ENCODE measurements at regions not wholly inside any gene's neighbourhood (a gene's known extent, or its start where the extent isn't known, plus 50 kb on each side); places are given as distances from the start of the nearest gene placed in this dataset.

DNA sequence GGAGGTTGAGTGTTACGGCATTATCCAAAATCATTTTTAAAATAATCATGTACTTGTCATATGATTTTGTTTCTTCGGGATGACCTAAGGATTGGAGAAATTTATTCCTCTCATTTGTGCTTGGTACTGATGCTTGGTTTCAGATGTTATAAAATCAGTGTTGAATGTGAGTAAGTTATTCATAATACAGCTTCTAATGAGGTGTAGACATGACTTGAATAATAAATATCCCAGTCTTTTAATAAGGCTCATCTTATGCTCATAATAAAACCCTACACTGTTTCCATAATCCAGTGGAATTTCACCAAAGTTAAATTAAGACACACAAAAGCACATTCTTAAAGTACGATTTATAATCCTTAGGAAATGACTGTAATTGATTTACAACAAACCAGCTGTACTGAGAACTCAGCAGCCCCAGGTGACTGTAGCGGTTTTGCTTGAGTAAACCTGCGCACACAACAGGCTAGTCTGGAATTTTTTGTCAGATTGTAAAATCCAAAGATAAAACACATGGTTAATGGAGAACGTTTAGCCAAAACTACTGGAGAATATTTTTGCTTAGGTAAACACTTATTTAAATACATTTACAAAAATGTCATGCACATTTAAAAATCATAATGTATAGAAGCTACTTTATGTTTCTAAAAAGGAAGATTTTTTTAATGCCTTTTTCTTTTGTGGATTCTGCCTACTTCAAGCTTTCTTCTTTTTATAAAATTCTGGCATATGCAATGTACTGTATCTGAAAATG lies 609.8 kb upstream of the GRAMD2B start:
- DNase-seq = no peak
- in situ Hi-C loops (cut with HindIII; ENCODE audit: low pct_ligation_motif_present, low pct_unique_long_range_greater_than_20kb, low sequenced_read_pairs) = no loop called here

DNA sequence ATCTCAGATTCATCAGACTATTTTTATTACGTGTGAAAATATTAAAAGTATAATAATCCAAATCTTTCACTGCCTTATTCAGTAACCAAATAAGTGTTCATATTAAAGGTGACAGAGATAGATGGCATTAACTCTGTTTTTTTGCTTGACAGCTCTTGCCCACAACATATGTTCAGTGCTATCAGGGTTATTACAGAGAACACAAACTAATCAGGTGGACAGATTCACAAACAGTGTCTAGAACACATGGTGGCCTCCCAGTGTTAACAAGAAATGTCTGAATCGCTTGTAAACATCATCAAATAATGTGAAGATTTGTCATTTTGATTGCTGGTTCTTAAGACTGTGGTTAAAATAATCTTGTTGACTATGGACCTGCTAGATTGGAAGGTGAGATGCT lies 609.1 kb upstream of the GRAMD2B start:
- in situ Hi-C loops (cut with HindIII; ENCODE audit: low pct_ligation_motif_present, low pct_unique_long_range_greater_than_20kb, low sequenced_read_pairs) = no loop called here
- no peak for DNase-seq

DNA sequence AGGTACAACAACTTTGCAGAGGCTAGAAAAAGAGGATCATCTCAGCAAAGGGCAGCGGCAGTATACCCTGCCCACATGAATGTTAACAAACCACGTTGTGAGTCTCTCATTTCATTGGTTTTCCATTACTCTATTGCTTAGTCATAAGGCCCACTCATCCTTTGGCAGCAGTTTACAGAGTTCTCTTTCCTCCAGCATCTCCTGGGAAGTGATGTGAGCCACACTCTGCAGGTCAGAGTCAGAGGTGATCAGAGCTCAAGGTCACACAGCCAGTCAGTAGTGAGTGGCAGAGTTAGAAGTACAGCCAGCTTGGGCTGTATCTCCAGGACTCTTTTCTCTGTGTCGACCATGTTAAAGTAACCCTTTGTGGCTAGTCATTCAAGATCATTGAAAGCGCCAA lies 599.6 kb upstream of the GRAMD2B start:
- DNase-seq = no peak
- in situ Hi-C loops (cut with HindIII; ENCODE audit: low pct_ligation_motif_present, low pct_unique_long_range_greater_than_20kb, low sequenced_read_pairs) = no loop called here

DNA sequence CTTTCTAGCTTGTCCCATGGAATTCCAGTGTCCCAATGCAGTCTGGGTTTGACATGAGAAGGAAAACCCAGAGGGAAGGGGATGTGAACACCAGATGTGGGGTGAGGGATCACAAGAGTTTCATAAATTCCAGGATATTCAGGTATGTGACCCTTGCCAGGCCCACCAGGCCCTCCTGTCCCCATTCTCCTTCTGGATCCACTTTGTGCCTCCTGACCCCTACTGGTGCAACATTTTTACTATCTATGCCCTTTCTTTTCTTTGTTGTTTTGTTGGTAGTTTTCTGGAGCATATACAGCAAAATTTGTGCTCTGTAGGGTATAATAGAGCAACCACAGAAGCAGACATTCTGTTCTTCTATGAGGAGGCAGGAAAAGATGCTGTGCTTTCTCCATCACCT lies 597.0 kb upstream of the GRAMD2B start:
- DNase-seq = no peak
- in situ Hi-C loops (cut with HindIII; ENCODE audit: low pct_ligation_motif_present, low pct_unique_long_range_greater_than_20kb, low sequenced_read_pairs) = no loop called here

DNA sequence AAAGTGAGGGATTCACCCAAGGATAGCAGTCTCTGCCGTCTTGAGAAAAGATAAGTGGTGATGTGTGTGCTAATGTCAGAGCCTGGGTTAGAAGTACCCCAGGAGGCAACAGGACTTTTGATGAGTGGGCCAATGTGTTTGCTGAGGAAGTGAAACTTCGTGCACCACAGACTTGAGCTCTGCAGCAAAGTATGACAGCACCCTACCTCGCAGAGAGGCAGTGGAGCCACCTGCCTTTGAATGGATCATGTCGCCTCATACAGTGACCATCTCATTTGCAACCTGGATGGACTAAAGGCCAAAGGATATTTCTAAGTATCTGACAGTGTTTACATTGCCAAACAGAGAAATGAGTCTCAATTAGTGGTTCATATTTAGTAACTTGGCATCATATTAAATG lies 593.9 kb upstream of the GRAMD2B start:
- in situ Hi-C loops (cut with HindIII; ENCODE audit: low pct_ligation_motif_present, low pct_unique_long_range_greater_than_20kb, low sequenced_read_pairs) = no loop called here

DNA sequence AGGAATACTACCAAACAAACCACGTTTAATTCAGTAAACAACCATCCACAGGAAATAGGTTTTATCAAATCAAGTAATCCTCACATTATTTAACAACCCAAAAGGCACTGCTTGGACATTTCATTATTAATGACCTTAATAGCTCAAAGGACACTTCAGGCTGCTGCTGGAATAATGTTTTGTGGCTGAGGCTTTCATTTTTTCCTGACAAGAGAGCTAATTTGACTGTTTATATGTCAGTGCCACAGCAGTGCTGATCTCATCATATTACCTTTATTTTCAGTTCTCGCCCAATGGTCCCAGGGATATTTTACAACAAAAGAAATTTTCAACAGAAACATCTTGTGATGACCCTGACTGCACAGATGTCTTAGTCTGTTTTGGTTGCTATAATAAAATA lies 589.8 kb upstream of the GRAMD2B start:
- in situ Hi-C loops (cut with HindIII; ENCODE audit: low pct_ligation_motif_present, low pct_unique_long_range_greater_than_20kb, low sequenced_read_pairs) = no loop called here
- DNase-seq = no peak

More for the DNA sequence above, 593.9 kb upstream of the GRAMD2B start:
- no peak for DNase-seq

DNA sequence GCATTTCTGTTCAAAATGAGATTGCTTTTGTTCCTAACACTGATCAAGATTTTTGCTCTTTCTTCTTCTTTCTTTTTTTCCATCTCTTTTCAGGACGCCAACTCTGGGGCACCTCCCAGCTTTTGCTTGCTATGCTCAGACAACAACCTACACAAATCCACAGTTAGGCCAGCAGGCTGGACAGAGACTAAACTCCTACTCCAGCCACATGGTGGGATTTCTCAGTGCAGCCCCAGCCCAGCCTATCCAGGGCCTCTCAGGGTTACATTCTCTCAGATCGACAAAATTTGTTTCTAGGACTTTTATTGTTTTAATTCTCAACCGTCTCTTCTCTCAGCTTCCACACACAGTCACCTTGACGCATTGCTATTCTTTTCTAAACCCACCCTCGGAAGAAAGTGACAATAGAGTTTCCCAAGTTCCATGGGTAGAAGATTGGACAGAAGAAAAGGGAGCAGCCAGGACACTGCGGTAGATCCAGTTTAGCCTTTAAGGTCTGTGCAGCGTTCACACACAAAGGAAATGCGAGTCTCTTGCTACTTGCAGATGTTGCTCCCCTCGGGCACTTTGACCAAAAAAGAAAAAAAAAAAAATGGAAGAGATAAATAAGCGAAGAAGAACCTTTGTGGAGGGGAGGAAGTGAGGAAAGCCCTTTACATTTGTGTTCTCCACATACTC lies 588.6 kb upstream of the GRAMD2B start:
- in situ Hi-C loops (cut with HindIII; ENCODE audit: low pct_ligation_motif_present, low pct_unique_long_range_greater_than_20kb, low sequenced_read_pairs) = no loop called here

DNA sequence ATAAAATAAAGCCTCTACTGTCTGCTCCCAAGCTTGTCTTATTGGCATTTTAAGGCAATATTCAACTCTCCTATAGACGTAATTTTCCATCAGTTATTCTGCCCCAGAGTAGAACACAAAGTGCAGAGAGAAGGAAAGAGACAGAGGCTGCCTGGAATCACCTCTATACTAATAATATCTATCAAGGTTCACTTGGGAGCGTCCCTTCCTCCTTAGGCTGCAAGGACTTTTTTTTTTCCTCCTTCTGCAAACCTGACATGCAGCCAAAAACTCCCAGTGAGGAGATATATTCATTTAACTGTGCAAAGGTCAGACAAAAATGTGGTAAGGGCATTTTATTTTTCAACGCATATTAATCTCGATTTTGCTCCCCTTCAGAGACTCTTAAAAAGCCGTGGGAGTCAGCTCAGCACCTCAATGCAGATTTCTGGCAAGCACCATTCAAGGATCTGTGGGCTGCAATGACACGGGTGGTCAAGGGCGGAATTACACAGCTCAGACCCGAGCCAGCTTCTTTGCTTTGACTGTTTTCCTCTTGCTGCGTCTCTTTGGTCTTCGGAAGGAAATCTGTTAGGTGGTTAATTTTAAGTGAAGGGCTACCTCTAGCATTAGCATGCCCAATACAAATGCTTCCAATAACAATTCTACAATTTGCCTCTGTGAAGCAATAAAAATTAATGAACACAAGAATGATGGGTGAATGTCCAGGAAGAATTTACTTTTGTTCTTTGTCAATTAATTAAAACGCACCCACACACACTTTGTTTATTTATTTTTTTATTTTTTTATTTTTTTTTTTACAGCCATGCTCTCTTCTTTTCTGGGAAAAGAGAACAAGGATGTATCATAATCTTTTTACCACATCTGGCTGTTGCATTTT lies 587.7 kb upstream of the GRAMD2B start:
- in situ Hi-C loops (cut with HindIII; ENCODE audit: low pct_ligation_motif_present, low pct_unique_long_range_greater_than_20kb, low sequenced_read_pairs) = no loop called here
- DNase-seq = peak; percentile 49

More for the DNA sequence above, 588.6 kb upstream of the GRAMD2B start:
- DNase-seq = no peak

DNA sequence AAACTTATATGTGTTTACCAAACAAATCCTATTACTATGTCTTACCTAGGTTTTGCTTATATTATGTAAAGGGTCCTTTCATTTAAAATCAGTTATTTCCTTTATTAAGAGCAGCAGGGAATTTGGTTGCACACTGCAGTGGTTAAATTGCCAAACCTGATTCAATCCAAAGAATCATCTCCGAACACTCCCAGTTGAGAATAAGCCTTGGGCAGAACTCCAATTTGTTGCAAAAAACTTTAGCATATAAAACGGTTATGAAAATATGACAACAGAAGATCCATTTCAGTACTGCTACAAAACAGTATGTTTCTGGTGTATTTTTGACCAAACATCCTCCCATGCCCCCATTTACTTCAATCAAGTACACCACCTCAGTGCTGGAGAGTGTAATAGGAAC lies 587.0 kb upstream of the GRAMD2B start:
- in situ Hi-C loops (cut with HindIII; ENCODE audit: low pct_ligation_motif_present, low pct_unique_long_range_greater_than_20kb, low sequenced_read_pairs) = no loop called here
- DNase-seq = no peak

DNA sequence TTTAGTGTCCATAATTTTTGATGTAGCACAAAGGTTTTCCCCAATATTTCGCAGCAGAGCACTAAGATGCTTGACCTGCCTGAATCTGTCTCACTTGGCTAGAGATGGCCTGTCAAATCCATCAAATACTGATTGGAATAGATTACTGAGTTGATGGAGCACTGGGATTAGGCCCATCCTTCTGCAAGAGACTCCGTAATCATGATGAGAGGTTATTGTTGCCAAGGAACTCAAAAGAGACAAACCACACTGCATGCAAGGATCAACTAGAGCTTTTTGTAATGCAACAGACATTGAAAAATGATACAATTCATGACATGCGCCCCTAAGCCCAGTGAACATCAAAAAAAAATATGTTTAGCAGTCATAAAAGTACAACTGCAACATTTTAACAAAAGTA lies 585.3 kb upstream of the GRAMD2B start:
- in situ Hi-C loops (cut with HindIII; ENCODE audit: low pct_ligation_motif_present, low pct_unique_long_range_greater_than_20kb, low sequenced_read_pairs) = no loop called here
- DNase-seq = no peak

DNA sequence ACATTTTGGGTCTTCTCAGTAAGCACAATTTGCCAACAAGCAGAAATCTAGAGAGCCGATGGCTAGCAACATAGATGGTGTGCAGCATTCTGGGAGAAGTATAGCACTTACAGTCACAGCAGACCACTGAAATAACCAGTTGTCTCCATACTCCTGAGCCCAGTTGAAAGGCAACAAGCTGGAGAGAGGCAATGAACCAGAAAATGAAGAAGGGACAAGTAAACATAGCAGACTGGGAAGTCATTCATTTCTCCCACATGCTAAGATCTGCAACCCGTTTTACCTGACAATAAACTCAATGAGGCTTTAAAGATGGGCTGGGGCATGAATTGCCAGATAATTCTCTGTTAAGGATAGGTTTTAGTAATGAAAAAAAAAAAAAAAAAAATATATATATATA lies 575.6 kb upstream of the GRAMD2B start:
- in situ Hi-C loops (cut with HindIII; ENCODE audit: low pct_ligation_motif_present, low pct_unique_long_range_greater_than_20kb, low sequenced_read_pairs) = no loop called here
- no peak for DNase-seq

DNA sequence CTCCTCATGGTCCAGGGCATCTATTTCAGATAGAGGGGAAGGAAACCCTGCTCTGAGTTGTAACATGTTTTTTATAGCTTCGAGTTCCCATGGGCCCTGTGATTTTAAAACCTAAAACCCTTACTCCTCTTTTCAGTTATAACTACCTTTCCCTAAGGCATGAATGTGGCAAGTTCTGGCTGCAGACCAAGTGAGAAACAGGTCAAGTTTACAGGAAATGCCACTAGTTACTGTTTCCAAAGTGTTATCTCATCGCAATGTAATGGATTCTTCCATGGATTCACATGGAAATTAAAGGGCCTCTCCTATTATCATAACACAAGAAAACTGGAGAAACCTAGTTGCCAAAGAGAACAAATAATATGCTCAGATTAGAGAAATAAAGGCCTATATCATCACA lies 574.5 kb upstream of the GRAMD2B start:
- DNase-seq = no peak
- in situ Hi-C loops (cut with HindIII; ENCODE audit: low pct_ligation_motif_present, low pct_unique_long_range_greater_than_20kb, low sequenced_read_pairs) = no loop called here

DNA sequence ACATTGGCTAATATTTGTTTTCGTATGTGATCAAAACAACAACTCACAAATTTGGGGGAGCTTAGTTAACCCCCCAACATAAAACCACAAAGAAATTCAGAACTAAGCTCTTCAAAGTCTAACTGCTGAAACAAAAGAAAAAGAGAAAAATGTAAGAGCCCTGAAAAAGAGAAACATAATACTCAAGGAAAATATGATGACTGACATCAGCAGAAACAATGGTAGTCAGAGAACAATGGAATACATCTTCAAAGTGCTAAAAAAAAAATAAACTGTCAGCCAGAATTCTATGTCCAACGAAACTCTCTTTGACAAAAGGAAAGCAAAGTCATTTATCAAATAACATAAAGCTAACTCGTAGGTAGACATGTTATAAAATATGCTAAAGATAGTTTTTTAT lies 566.3 kb upstream of the GRAMD2B start:
- no peak for DNase-seq
- in situ Hi-C loops (cut with HindIII; ENCODE audit: low pct_ligation_motif_present, low pct_unique_long_range_greater_than_20kb, low sequenced_read_pairs) = no loop called here

DNA sequence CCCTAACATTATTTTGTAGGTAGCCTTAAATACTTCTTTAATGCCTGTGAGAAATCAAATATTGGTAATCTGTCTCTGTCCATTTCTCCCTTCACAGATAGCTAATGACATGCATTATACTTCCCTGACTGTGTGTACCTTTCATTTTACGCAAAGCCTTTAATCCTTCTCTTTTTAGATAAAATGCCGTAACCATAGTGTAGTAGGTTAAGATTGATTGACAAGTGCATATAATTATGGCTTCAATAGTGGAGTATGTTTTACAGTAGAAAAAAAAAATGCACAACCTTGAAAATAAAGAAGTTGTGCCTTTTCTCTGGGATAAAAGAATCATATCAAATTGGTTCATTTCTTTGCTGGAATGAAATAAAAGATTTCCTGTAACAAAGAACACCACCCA lies 559.6 kb upstream of the GRAMD2B start:
- DNase-seq = no peak
- in situ Hi-C loops (cut with HindIII; ENCODE audit: low pct_ligation_motif_present, low pct_unique_long_range_greater_than_20kb, low sequenced_read_pairs) = no loop called here

DNA sequence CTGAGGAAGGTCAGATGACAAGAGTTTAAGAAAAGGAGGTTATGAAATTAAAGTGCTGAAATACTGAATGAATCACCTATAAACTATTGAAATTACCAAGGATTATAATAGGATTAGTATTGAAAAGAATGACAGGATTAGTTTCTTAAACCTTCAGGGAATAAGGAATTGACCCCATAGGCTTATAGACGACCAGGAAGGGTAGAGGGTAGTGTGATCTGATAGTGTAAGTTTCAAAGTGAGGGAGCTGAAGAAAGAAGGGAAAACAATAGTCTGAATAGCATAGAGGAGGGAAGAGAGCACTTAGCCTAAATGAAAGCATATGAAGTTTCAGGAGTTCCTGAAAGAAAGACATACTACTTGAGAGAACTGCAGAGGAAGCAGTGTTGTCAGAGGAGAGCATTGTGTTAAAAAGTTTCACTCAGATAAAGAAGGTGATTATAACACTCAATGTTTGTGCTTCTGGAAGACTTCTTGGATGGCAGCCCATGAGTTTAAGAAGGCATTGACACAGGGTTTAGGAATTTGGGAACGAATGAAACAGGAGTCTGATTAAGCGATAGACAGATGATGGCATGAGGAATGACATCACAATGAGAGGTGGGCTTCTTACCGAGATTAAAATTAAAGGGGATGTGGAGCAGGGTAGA lies 557.9 kb upstream of the GRAMD2B start:
- no peak for DNase-seq
- in situ Hi-C loops (cut with HindIII; ENCODE audit: low pct_ligation_motif_present, low pct_unique_long_range_greater_than_20kb, low sequenced_read_pairs) = no loop called here

DNA sequence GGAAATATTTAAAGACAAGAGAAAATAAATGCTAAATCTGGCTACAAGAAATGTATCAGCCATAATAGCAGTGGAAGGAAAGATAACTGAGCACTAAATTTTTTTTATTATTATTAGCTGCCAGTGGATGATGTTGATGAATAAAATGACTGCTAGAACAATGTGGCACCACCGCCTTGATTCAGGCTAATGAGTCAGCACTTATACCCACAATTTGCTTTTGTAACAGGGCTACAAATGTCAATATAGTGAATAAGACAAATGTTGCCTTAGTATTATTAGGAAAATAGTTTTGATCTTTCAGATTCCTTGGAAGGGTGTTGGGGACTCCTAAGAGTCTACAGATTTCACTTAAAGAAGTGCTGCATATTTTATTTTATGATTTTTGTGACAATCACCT lies 555.2 kb upstream of the GRAMD2B start:
- in situ Hi-C loops (cut with HindIII; ENCODE audit: low pct_ligation_motif_present, low pct_unique_long_range_greater_than_20kb, low sequenced_read_pairs) = no loop called here
- no peak for DNase-seq

DNA sequence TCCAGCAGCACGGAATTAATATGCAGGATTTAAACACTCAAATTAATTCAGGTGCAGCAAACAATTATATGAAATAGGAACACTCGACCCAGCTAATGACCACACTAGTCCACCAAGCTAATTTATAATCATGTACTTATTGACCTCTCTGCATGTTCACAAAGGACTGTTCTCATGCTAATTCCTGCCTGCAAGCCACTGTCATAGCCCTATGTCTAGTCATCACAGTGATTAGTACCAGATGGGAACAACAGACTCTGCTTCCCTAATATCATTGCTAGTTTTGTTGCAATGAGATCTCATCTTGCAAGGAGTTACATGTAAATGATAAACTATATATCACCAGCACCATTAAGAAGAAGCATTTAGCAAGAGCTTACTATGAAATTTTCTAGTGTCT lies 553.0 kb upstream of the GRAMD2B start:
- in situ Hi-C loops (cut with HindIII; ENCODE audit: low pct_ligation_motif_present, low pct_unique_long_range_greater_than_20kb, low sequenced_read_pairs) = no loop called here

DNA sequence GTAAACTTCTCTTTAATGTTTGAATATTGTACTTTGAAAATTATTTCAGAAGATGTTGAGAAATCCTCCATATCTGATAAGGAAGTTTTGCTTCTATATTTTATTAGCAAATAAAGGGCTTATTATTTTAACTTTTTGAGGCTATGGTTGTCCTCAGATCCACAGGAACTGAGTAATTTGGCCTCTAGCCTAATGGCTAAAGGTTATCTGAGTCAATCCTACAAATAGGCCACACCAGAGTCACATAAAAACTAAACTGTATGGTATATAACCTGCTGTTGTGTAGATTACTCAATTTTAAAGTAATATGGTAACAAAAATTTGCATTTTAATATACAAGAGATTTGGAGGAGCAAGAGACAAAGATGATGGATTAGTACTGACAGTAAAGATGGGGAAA lies 549.2 kb upstream of the GRAMD2B start:
- in situ Hi-C loops (cut with HindIII; ENCODE audit: low pct_ligation_motif_present, low pct_unique_long_range_greater_than_20kb, low sequenced_read_pairs) = no loop called here
- no peak for DNase-seq

More for the DNA sequence above, 553.0 kb upstream of the GRAMD2B start:
- DNase-seq = no peak

DNA sequence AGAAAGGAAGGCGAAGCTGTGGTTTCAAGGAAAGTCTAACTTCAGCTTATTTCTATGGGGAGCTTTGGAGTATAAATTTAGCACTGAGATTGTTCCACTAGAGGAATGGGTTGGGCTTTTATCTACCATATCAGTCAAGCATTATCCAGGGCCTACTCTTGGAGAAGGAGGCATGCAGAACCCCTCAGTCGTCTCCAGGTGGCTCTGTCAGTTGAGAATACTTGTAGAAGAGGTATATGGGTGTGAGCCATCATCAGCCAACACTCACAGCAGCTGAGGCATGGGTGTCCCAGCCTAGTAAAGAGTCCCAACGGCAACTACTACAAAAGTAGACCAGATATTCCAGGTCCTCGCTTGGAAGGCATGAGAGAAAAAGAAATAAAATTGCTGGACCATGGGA lies 548.5 kb upstream of the GRAMD2B start:
- DNase-seq = peak; percentile 16
- in situ Hi-C loops (cut with HindIII; ENCODE audit: low pct_ligation_motif_present, low pct_unique_long_range_greater_than_20kb, low sequenced_read_pairs) = no loop called here
